ENCODE measurements at regions not wholly inside any gene's neighbourhood (a gene's known extent, or its start where the extent isn't known, plus 50 kb on each side); places are given as distances from the start of the nearest gene placed in this dataset.

- TF ChIP-seq POLR2A (IDR thresholded peaks at IDR 0.05; ENCODE audit: low read depth) (no peak), CTCF (IDR thresholded peaks at IDR 0.05) (no peak), POLR2AphosphoS5 (IDR thresholded peaks at IDR 0.05) (no peak), EP300 (IDR thresholded peaks at IDR 0.05) (no peak)
Observed at GRCh38 chr1:199041173-199041914, 402.5 kb downstream of the PTPRC start.
